NCI-H1105 treated with DMSO at 0.1 percent for 48 hours (cell line): ENCODE measurements at regions not wholly inside any gene's neighbourhood (a gene's known extent, or its start where the extent isn't known, plus 50 kb on each side); places are given as distances from the start of the nearest gene placed in this dataset.

ENCODE experiments used
- DNase-seq: peaks from one replicate; lab custom pipeline; 2025; lab: John Stamatoyannopoulos, UW

GRCh38 chr2:126827371-126827770, 71.3 kb upstream of the TEX51 start:
- no peak for DNase-seq

- DNase-seq: no peak
Measured at GRCh38 chr2:126828051-126828450, 70.6 kb upstream of the TEX51 start.

GRCh38 chr2:126828491-126828890, 70.2 kb upstream of the TEX51 start:
- no peak for DNase-seq

GRCh38 chr2:126831234-126832005, 67.3 kb upstream of the TEX51 start:
- no peak for DNase-seq

- no peak for DNase-seq
Measured at GRCh38 chr2:126832014-126832413, 66.7 kb upstream of the TEX51 start.

GRCh38 chr2:126832757-126833156, 65.9 kb upstream of the TEX51 start:
- DNase-seq: no peak

- no peak for DNase-seq
Measured at GRCh38 chr2:126834006-126834659, 64.6 kb upstream of the TEX51 start.

- DNase-seq: no peak
Measured at GRCh38 chr2:126835261-126835660, 63.4 kb upstream of the TEX51 start.

GRCh38 chr2:126835831-126836230, 62.9 kb upstream of the TEX51 start:
- no peak for DNase-seq

GRCh38 chr2:126836761-126837679, 61.7 kb upstream of the TEX51 start:
- no peak for DNase-seq

- no peak for DNase-seq
Measured at GRCh38 chr2:126837966-126838715, 60.5 kb upstream of the TEX51 start.

- DNase-seq: no peak
Measured at GRCh38 chr2:126838716-126838985, 60.0 kb upstream of the TEX51 start.

GRCh38 chr2:126839796-126840195, 58.9 kb upstream of the TEX51 start:
- DNase-seq: no peak

GRCh38 chr2:126843081-126843480, 55.6 kb upstream of the TEX51 start:
- DNase-seq: no peak

- DNase-seq: no peak
Measured at GRCh38 chr2:126846241-126846640, 52.4 kb upstream of the TEX51 start.
